HG03108 (cell line): ENCODE measurements at regions not wholly inside any gene's neighbourhood (a gene's known extent, or its start where the extent isn't known, plus 50 kb on each side); places are given as distances from the start of the nearest gene placed in this dataset.
"Not testable (repeated sequence)": the region's sequence is repeated elsewhere in the genome, so short reads cannot be mapped to it uniquely, and the experiment has no call there.

Source experiments
- ATAC-seq: cut with Tn5 transposase; IDR thresholded peaks from one replicate; pipeline ENCODE4 v1.9.1; 2021; ENCODE audit warnings: moderate library complexity; ENCODE audit not compliant: unreplicated experiment

DNA sequence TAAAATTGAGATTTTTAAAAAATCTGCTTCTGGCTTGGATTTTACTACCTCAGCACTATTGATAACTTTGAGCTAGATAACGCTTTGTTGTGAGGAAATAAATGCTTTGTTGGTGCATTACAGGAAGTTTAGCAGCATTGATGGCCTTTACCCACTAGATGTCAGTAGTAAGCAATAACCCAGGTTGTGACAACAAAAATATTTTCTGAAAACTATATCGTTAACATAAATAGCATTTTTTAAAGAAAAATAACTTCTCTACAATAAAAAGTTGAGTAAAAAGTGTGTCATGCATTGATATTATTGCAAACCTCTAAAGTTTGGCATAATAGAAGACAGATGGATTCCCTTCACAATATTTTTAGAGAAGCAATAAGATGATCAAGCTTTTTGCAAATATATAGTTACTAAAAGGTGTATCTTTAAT lies 1246.5 kb downstream of the UQCRFS1 start:
- ATAC-seq, result no peak

DNA sequence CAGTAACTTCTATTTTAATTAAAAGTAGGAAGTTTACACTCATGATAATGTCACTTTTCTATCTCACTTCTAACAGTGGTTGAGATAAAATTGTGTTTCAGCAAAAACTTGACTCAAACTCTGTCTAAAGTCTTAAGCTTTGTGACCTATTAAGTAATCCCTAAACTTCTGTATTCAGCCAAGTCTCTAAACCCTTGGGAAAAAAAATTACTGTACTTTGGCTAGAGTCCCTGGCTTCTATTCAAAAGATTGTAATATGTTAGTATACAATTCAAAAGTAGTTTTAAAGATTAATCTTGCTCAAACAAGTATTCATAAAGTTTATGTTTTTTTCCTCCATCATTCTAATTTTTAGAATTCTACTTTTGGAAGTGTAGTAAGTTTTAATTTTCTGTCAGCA lies 1248.8 kb downstream of the UQCRFS1 start:
- ATAC-seq, result no peak

- no peak for ATAC-seq
These were observed 1250.7 kb downstream of the UQCRFS1 start for GRCh38 chr19:27962264-27962663.

DNA sequence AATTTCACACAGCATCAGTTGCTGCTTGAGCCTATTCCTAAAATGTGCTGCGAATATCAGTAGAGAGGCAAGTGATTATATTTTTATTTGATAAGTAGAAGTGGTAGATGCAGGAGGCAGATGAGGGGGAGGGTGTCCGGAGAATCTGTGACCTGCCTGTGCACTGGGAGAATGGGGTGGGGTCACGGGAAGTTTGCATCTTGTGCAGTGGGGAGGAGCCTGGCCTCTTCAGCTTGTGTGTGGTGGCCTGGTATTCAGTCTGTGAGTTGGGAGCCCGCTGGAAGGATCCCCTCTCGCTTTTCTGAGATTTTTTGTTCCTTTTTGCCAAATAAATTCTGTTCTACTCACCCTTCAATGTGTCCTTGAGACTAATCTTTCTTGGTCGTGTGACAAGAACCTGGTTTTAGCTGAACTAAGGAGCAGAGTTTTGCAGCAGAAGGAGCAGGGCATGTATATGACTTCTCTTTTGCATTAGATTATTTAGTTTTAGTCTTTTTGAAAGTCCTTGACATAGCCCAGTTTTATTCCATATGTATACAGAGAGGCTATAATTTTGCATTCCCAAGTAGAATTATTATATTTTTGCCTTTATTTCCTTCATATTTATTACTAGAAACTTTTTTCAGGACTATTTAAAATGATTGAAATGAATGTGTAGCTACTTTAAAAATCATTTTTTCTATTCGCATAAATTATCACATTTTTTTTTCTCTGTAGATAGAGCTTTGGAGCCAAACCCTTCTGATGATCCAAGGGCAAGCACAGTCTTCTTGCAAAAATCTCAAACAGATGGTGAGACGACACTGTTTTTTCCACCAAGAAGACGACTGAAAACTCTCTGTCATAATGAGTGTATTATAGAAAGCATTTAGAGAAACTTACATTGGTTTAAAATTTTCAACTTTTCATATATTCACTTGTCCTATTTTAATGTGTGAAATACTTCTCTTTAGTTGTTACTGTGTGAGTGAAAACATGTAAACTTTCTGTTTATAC lies 1257.2 kb downstream of the UQCRFS1 start:
- ATAC-seq, result no peak

DNA sequence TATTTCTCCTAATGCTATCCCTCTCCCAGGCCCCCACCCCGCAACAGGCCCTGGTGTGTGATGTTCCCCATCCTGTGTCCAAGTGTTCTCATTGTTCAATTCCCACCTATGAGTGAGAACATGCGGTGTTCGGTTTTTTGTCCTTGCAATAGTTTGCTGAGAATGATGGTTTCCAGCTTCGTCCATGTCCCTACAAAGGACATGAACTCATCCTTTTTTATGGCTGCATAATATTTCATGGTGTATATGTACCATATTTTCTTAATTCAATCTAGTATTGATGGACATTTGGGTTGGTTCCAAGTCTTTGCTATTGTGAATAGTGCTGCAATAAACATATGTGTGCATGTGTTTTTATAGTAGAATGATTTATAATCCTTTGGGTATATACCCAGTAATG lies 1270.3 kb downstream of the UQCRFS1 start:
- not testable (repeated sequence) for ATAC-seq

DNA sequence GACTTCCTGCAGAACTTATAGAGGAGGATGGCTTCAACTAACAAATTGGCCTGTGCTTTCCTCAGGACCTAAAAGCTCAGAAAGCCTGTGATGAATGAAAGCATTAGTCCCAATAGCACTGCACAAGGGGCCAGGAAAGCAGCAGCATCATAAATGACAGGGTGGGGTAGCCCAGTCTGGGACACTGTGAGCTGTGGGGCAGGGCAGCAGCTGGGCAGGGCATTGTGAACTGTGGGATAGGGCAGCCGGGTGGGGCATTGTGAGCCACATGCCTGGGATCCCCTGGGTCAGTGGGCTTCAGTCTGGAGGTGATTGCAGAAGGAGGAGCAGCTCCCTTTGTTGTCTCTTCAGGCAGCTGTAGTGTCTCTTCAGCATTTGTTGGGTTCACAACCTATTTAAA lies 1276.8 kb downstream of the UQCRFS1 start:
- no peak for ATAC-seq

- no peak for ATAC-seq
These were observed 1277.3 kb downstream of the UQCRFS1 start for GRCh38 chr19:27935669-27936068.

- no peak for ATAC-seq
These were observed 1283.6 kb downstream of the UQCRFS1 start for GRCh38 chr19:27929399-27929798.

DNA sequence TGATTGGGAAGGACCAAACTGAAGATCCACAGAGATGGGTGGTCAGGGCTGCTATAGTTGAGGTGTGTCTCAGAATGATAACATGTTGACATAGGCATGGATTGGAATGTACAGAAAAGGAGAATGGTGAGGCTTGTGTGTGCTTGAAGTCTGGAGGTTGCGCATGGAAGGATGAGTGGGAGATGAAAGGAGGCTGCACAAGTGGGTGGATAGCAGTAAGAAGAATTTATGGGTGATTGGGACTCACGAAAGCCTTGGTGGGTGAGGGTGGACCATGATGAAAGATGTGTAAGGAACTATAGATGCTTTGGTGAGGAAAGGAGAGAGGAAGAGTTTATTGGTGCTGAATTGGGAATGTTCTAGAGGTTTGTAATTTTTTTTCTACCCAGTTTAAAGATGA lies 1287.7 kb downstream of the UQCRFS1 start:
- no peak for ATAC-seq

- ATAC-seq, result no peak
These were observed 1290.0 kb downstream of the UQCRFS1 start for GRCh38 chr19:27922970-27923369.

GRCh38 chr19:27920774-27921173 lies 1292.2 kb downstream of the UQCRFS1 start:
- ATAC-seq, result no peak

GRCh38 chr19:27918818-27919217 lies 1294.1 kb downstream of the UQCRFS1 start:
- ATAC-seq, result no peak

DNA sequence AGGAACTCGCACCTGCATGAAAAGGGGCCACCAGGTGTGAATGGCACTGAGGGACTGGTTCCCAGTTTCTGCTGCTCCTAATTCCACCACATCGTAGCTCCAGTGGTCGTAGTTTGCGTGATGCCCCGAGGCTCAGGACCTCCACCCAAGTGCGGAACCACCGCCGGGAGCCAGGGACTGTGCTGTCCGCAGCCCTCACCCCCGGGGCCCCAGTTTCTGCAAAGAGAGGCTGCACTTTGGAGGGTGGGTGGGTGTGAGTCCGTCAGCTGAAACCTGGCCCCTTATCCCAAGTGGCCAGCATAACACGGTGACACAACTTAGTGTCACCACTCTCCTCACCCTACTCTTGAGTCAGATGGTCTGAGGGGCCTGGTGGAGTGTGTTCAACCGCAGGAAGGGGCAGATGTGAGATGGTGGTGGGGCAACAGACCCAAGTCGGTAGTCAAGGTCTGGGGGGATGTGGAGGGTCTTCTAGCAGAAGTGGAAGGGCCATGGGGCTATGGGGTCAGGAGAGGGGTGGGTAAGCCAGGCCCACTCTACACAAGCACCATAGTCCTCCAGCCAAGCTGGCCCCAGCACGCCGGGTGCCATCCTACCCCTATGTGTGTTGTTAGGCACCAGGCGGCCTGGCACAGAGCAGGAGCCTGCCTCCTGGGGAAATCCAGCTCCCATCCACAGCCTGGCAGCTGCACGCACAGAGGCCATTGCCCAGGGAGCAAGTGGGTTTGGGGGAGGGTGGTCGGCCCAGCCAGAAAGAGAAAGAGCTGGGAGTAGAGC lies 1301.6 kb downstream of the UQCRFS1 start:
- ATAC-seq, result no peak

DNA sequence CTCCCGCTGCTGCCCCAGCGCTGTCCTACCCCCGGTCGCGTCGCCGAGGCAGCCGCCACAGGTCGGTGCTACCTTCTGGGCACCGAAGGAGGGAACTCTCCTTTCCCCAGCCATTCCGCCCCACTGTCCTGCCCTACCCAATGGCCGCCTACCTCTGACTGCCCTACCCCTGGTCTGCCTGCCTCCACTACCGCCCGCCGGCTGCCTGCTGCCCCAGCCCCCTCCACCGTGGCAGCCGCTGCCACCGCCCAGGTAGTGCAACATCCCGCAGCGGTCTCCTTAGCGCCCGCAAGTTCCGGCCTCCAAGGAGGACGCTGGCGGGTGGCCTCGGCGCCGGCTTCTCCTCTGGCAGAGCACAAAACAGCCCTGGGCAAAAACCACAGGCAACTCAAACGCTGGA lies 1303.1 kb downstream of the UQCRFS1 start:
- ATAC-seq, result no peak

GRCh38 chr19:27909185-27909840 lies 1303.6 kb downstream of the UQCRFS1 start:
- no peak for ATAC-seq

DNA sequence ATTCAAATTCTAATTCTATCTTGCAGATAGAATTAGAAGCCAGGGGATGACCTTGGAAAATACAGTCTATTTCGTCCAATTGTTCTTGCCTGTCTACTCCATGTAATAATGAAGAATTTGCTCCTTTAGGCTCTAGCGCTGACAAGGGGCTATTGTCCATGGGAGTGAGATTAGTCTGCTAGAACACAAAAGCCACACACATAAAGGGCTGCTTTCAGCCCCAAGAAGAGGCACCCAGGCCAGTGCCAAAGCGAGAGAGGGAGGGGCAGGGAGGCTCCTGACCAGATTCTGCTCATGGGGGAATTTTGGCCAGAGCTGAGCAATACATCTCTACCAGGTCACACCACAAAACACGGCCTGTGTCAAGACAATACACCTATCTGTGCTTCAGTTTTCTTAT lies 1306.9 kb downstream of the UQCRFS1 start:
- no peak for ATAC-seq

DNA sequence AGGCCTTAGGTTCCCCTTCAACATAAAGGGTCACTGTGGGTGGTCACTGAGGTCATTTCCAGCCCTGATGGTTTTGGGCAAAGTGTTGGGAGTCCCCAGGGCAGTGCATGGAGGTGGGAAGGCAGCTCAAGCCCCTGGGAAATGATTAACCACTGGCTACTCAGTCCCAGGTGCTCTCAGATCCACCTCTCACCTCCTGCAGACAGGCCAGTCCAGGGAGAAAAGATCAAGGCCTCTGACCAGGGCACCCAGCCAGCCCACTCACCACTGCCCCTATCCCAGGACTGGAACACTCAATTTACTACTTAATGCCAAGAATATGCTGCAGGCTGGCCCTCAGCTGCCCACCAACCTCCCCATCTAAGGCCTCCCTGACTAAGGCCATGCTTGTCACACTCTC lies 1307.9 kb downstream of the UQCRFS1 start:
- ATAC-seq, result no peak

DNA sequence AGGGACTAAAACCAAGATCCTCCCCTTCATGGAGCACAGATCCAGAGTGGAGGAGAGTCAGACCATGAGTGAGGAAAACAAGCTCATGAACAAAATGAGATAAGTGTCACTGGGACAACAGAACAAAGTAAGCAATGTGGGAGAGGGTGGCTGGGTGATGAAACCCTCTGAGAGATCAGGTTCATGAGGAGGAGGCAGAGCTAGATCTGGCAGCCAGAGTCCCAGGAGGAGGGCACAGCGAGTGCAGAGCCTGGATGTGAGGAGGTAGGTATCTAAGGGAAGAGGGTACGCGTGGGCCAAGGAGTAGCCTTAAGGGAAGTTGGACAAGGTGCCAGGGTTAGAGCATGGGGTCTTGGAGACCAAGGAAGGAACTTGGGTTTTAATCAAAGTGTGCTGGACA lies 1311.9 kb downstream of the UQCRFS1 start:
- no peak for ATAC-seq

DNA sequence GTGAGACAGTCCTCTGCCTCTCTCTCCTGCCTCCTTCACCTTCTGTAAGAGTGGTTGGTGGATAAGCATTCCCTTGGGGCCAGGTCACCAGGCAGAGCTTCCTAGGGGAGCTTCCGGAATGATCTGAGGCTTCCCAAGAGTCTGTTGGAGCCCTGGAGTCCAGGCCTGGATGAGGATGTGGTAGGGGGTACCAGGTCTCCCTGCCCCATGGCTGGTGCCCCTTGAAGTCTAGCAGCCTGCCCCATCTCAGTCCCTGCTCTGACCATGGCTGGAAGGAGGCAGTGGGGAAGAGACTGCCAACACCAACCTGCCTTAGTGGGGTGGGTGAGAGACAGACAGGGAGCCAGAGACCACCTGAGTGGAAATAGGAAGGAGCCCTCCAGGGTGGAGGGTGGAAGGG lies 1316.9 kb downstream of the UQCRFS1 start:
- ATAC-seq, result no peak

- no peak for ATAC-seq
These were observed 1317.8 kb downstream of the UQCRFS1 start for GRCh38 chr19:27894906-27895754.
